NCI-H146 (cell line): ENCODE measurements at regions not wholly inside any gene's neighbourhood (a gene's known extent, or its start where the extent isn't known, plus 50 kb on each side); places are given as distances from the start of the nearest gene placed in this dataset.
"Not testable (repeated sequence)": the region's sequence is repeated elsewhere in the genome, so short reads cannot be mapped to it uniquely, and the experiment has no call there.

Experiments used
- DNase-seq: peaks from one replicate; lab custom pipeline; 2025; lab: John Stamatoyannopoulos, UW

DNA sequence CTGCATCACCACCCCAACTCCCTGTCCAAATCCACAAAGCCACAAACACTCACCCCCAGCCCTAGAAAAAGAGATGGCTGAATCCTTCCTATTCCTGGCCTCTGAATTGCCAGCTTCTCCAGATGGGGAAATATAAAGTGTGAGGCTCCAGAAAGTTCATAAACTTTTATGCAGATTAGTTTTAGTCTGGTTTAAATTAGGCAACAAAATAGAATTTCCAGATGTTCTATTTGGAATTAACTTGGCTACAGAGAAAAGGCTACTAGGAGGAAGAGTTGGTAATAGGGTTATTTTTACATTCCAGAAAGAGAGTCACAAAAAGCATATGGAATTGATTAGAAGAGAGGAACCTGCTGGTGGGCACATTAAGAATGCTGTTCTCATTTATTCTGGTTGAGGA is 56.0 kb downstream of the EN1 start:
- DNase-seq = no peak

DNA sequence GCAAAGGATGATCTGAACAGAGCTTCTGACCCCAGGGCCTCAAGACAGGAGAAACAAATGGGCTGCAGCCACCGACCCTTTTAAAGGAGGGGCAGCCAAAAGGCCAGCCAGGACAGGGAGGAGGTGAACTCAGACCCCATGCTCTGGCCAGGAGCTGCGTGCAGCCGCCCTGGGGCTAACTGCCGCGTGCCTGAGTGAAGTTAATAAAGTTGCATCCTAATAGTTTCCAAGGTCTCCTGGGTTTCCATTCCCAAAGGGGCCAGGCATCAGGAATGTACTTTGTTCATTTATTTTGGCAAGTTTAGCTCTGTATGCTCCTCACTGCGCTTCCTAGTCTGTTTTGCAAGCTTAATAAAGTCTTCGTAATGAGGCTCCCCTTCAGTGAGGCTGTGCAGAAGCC is 60.7 kb downstream of the EN1 start:
- no peak for DNase-seq

DNA sequence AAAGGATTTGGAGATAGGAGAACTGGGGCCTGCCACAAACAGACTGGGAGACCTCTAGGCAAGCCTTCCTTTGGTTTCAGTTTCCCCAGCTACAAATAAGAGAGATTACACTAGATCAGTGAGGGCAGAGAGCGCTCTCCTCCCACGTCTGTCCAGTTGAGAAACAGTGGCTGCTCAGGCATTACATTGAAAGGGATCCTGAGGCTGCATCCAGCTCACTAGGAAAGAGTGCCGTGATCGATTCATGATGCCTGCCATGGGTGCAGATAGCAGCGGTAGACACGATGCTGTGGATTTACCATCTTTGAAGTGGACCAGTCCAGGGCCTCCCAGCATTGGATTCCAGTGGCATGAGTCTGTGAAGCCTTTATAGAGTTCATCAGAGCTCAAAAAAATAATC is 62.6 kb downstream of the EN1 start:
- no peak for DNase-seq

DNA sequence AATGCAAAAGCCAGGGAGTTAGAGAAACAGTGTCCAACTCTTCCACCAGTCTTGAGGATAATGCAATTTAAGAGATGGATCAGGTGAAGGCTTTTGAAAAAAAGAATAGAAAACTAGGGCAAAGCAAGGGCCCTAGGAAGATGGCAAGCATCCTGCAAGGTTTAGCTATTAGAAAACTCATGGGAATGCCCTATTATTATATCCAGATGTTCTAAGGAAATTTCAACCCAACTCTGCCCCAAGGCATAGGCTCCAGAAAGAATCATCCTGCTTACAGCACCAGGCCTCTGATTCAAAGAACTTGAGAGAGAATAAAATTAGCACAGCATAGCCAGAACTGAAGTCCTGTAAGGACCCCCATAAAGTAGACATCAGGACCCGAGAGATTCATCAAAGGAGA is 68.1 kb downstream of the EN1 start:
- no peak for DNase-seq

DNA sequence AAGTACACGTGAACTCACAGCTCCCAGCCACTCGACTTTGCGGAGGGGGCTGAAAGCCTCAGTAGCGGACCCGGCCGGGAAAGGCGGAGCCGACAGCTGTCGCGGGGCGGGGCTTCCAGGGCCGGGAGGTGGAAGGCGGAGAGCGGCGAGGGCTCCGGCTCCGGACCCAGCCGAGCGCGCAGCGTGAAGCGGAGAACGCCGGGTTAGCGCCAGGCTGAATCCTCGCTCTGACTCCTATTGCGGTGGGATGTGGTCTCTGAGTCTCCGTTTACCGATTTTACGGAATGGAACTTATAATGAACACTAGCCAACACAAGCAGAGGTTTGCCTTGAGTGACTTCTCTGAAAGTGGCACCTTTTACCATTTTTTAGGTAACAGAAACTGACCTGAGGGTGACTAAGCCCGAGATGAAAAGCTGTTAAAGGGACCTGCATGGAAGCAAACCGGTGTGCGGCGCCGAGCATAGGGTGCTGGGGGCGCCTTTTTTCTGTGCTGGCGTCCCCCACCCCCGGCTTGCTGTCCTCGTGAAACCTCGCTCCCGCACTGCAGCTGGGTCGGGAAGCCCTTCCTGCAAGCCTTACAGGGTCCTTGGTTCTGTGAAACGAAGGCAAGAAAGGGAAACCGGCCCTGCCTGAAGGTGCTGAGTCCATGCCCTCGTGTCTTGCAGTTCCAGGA is 72.9 kb downstream of the EN1 start:
- no peak for DNase-seq

DNA sequence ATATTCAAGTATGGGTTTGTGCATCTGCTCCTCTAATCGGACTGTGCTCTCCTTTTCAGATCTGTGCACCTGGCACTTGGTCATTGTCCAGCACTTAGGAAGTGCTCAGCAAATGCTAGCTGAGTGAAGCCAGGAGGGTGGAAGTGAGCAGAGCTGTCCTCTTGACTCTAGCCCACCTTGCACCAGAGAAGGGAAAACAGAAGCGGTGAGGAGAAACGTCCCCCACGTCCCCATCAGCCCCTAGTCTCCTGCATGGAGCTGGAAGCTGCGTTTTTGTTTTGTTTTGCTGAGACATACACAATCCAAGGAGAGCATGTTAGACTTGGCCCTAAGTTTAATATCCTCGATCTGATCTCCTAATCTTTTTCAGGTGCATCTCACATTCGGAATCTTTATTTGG is 73.6 kb downstream of the EN1 start:
- no peak for DNase-seq

DNA sequence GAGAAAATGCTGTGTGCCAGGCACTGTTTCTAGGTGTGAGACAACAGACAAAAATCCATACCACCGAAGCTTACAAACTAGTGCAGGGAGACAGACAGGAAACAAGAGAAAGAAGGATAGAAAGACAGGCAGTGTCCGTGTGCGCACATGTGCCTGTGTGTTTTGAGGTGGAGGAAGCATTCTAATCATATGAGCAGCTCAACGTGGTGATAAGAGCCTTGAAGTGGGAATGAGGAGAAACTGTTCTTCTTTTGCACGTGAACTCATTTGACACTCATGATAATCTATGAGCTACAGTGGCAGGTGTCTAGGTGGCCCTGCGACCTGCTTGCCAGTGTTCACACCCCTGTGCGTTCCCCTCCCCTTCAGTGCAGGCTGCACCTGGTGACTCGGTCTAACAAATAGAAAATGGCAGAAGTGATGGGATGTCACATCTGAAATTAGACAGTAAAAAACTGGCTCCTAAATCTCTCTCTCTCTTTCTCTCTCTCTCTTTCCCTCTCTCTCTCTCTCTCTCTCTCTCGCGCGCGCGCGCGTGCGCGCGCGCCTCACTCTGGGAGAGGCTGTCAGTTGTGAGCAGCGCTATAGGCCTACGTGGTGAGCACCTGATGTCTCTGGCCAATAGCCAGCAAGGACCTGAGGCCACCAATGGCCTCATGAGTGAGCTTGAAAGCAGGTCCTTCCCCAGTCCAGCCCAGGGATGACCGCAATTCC is 74.8 kb downstream of the EN1 start:
- DNase-seq = no peak

DNA sequence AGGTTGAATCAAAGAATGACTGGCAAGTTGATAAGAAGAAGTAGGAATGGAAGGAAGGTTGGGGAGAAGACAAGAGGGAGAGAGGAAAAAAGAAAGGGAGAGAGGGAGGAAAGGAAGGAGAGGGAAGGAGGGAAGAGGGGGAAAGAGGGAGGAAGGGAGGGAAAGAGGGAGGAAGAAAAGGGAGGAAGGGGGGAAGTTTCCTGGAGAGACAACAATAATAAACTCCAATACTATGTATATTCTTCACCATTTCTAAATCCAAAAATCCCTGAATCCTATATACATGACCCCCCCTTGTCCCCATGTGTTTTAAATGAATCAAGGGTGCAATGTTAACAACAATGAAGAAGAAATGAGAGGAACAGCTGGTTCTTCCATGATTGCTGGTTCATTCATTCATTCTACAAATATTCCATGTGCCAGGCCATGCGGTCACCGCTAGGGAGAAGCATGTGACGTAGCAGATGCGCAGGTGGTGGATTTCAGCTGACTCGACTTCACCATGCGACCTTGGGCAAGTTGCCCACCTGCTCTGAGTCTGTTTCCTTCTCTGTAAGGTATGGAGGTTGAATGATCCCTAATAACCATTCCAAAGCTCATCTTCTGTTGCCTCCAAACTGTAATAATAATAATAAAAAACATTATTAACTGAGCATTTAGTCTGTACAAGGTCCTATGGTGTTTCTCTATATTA is 77.6 kb downstream of the EN1 start:
- DNase-seq = no peak

DNA sequence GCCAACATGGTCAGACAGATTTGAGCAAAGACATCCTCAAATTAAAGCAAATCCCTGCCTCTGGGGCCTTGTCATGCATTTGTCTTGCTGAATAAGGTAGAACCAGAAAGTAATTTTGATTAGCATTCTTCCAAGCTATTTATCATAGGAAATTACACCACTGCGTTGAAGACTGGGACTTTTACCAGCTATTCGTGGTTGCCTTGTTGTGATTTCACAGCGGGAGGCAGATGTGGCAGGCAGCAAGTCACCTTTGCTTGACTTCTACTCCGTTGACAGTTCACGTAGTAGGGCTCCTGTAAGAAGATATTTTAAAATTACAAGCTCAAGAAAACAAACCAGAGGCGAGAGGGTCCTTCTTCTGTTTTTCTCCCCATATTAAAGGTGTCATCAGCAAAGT is 80.6 kb downstream of the EN1 start:
- no peak for DNase-seq

DNA sequence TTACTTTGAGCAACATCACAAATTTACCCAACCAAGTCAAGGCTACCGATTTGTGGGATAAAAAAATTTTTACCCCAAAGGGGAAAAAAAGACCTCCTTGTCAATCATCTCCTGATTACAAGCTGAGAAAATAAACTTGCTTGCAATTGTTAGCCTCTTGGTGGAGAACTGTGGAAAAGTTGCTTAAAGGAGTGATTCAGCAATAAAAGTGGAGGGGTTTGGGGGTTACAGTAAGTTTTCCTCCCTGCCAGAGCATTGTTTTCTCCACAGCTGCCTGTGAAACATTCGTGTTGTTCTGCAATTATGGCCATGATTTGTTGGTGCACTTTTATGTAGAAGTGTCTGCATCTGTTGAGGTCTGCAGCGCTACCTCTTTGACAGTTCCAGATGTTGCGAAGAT is 82.6 kb downstream of the EN1 start:
- DNase-seq = no peak

DNA sequence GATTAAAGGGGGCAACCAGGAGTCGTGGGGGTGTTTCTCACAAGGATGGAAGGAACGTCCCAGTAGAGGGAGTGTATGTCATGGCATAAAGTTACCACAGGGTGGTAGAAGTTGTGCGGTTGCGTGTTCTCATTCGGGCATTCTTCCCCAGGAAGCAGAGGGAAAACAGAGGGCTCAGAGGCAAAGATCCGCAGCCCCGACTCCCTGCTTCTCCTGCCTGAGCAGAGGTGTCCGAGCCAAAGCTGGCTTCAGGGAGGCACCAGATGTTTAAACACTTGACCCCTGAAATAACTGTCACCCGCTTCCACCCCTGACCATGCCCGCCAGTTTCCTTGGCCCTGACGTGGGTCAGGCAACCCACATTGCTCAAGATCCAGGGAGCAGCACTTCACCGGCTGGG is 83.7 kb downstream of the EN1 start:
- DNase-seq = no peak

DNA sequence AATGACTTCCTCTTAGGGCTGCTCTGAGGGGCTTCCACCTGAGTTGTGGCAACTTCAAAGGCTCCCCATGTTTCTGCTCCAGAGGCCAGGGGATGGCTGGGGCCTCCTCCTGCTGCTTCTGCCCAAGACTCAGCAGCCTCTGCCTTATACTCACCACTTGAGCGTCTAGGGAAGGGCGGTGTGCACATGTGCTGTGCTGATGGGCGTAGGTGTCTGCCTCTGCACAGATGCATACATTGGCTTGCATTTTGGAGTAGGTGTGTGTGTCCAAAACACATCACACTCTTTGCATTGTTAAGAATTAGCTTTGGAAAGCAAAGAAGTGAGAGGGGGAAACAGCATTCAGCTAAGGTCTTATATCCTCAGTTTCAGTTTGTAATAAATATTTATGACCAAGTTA is 85.2 kb downstream of the EN1 start:
- no peak for DNase-seq

DNA sequence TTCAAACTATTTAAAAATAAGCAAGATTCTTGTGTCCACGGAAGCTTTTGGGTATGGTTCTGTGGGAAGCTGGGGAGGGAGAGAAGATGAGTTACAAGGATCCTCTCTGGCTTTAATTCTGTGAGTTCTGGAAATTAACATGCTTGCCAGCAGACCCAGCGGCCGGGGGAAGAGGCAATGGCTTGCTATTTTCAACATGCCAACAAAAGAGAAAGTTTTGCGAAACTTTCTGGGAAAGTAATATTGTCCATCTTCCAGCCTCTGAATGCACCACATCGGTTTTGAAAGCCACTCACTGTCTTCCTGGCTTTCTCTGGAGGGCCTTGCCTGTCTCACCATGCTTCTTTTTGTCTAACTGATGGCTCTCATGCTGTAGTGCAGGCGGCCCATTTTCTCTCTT is 85.7 kb downstream of the EN1 start:
- DNase-seq = no peak

DNA sequence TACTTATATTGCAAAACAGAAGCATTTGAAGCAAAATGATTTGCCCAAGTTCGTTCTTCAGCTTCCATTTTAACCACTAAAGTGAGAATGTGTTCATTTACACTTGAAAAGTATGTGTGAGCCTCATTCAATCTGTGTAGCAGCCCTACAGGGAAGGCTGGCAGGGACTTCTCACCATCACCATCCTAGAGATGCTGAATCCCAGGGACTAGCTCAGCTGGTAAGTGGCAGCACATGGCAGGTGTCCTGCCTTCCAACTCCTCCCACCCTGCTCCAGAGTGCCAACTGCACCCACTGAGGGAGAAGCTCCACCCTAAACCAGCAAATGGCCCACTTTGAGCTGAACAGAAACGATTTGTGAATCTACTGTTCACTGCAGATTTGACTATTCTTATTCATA is 91.5 kb downstream of the EN1 start:
- no peak for DNase-seq

DNA sequence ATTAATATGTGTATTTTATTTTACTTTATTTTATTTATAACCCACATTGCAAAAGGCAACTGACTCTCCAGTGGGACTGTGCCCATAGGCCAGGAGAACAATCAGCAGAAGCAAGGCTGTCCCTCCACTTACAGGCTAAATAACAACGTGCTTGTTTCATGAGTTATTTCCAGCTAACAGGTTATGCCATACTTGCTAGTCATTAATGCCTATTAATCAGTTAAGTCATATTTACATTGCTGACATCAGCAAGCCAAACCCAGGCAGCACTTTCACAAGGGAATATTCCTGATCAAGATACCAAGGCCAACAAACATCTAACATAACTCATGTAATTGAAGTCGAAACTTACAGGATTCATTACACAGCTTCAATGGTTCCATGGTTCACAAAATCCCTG is 92.1 kb downstream of the EN1 start:
- DNase-seq = no peak

DNA sequence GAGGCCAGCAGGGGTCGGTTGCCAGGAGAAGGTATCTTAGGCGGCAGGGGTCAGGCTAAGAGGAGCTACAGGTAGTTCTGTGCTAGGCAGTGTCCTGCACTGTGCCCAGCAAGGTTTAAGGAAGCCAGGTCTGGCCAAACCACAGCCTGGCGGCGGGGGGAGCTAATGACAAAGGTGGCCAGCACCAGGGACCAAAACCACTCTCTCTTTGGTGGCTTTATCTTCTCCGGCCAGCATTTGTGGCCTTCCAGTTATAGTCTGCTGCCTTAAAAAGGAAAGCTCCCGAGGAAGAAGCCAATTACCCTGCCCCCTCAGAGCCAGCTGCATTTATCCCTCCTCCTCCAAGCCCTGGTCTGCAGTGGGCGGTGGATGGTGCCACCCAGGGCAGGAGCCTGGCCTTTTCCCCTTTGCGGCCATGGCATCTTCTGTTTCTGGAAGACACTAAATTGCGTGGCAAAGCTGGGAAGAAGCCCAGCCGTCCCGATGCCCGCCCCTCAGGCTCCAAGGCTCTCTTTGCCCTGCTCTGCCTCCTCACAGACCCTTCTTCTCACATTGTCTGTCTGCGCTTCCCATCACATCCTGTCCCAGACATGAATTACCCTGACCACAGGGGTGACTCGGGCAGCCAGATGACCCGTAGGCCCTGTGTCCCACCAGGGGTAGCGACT is 94.6 kb downstream of the EN1 start:
- DNase-seq = no peak

DNA sequence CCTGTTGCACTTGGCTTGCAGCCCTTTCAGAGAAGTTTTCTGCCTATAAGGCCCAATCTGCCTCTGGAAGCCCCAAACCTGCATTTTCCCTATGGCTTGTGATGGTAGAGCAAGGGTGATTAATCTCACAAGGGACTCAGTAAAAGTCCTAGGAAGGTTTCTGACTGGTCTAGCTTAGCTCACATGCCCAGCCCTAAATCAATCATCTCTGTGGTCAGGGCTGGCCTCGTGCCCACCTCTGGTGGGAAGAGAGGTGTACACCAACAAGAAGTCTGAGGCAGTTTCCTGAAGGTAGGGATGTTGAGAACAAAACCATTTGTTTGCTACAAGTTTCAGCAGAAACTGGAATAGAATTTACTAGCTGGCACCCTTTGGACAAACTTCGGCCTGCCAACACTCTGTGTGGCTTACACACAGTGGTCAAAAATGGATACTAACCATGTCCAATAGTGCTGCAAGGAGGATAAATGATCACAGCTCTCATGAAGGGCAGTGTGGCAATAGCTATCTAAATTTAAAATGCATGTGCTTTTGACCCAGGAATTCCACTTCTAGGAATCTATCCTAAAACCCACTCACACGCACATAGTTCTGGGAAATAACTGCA is 96.4 kb downstream of the EN1 start:
- DNase-seq = no peak

DNA sequence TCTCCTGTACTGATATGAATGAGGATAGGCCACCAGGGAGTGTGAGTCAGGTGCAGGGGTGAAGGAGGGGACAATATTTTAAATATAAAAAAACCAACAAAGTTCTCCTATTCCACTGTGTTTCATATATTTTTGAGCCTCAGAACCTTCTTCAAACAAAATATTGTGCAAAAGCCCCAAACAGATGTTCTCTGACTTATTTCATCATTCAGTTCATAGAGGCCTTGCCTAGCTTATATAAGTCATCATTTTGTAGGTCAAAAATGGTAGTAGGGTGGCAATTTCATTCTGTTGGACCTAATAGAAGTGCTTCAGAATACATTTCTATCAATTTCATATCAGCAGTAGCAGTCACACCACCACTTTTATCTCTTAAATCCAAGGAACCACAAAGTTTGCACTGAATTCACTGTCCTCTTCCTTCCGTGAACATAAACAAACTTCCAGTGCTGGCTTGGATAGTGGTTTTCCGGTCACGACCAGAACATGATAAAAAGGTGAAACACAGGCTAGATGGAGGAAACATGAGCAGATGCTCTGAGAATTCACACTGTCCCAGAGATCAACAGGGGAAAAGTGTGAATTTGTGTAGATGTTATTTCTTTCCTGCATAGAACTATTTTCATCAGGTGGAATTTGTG is 99.1 kb downstream of the EN1 start:
- DNase-seq = no peak

DNA sequence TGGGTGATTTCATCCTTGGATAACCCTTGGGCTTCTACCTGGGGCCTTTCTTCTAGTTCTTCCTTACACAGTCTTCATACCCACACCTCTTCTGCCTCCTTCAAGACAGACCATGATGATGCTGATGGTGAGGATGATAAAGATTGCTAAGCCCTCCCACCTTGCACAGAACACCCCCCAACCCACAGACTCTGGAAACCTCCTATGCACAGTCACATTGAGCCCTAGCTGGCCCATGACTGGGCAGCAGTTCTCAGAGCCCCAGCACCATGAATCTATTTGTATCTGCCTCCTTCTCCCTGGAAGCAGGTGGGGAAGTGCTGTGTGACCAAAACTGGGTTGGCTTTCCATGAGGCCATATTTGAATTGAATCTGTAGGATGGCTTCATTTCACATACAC is 99.8 kb downstream of the EN1 start:
- DNase-seq = no peak

DNA sequence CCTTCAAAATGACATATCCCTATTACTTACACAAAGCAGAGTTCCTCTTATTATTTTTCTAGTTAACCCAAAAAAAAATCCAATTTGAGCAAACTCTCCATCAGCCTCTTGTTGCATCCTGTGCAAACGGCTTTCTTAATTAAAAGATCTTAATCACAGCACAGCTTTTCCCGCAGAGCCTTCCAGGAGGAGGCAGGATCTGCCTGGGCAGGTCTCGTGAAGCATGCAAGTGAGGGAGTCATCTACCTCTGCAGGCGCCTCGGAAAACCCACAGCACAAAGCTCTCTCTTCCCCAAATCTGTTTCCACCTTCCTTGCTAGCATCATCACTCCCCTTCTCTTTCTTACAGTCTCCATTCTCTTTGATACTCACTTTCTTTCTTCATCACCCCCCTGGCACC is 100.4 kb downstream of the EN1 start:
- no peak for DNase-seq

DNA sequence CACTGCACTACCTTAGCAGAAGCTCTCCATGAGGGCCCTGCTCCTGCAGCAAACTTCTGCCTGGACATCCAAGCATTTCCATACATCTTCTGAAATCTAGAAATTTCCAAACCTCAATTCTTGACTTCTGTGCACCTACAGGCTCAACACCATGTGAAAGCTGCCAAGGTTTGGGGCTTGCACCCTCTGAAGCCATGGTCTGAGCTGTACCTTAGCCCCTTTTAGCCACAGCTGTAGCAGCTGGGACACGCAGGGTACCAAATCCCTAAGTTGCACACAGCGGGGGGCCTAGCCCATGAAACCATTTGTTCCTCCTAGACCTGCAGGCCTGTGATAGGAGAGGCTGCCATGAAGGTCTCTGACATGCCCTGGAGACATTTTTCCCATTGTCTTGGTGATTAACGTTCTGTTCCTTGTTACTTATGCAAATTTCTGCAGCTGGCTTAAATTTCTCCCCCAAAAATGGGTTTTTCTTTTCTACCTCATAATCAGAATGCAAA is 102.7 kb downstream of the EN1 start:
- DNase-seq = not testable (repeated sequence)
